ENCODE measurements at regions not wholly inside any gene's neighbourhood (a gene's known extent, or its start where the extent isn't known, plus 50 kb on each side); places are given as distances from the start of the nearest gene placed in this dataset.
A peak's percentile ranks its signal among the peaks of the same experiment; 100 is the strongest.
"Not testable (repeated sequence)": the region's sequence is repeated elsewhere in the genome, so short reads cannot be mapped to it uniquely, and the experiment has no call there.

DNA sequence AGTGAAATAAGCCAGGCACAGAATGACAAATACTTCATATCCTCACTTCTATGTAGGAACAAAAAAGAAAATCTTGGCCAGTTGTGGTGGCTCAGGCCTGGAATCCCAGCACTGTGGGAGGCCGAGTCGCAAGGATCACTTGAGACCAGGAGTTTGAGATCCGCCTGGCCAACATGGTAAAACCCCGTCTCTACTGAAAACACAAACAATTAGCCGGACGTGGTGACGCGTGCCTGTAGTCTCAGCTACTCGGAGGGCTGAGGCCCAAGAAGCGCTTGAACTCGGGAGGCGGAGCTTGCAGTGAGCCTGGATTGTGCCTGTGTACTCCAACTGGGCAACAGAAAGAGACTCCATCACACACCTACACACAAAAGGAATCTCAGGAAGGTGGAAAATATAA, 112.3 kb upstream of the HMX1 start:
- not testable (repeated sequence) for DNase-seq (ENCODE audit: low spot score)

DNA sequence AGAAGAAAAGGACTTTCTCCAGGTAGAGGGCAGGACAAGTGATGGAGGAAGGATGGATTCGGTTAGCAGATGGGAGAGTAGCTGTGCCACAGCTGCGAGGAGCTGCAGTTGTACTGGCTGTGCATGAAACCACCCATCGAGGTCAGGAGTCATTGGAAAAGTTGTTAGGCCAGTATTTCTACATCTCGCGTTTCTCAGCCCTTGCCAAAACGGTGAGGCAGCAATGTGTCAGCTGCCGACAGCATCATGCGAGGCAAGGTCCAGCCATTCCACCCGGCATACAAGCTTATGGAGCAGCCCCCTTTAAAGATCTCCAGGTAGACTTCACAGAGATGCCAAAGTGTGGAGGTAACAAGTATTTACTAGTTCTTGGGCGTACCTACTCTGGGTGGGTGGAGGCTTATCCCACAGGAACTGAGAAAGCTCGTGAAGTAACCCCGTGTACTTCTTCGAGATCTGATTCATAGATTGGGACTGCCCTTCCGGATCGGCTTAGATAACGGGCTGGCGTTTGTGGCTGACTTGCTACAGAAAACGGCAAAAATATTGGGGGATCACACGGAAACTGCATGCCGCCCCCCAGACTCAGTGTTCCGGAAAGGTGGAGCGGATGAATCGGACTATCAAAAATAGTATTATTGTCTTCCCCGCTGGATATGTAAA, 105.0 kb upstream of the HMX1 start:
- DNase-seq (ENCODE audit: low spot score) = not testable (repeated sequence)

DNA sequence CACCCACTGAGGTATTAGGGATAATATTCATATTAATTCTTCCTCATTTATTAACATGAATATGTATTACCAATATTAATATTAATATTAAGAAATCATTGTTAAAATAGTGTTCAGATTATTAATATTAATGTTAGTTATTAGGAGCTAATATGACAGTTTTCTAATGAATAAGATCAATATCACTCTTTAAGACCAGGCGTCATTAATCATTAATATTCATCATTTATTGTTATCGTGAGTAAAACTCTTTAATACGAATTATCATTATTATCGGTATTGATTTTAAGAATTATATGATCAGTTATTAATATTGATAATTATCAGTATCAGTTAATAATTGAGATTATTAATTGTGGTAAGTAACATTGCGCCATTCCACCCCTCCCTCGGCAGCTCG, 101.0 kb upstream of the HMX1 start:
- not testable (repeated sequence) for DNase-seq (ENCODE audit: low spot score)

DNA sequence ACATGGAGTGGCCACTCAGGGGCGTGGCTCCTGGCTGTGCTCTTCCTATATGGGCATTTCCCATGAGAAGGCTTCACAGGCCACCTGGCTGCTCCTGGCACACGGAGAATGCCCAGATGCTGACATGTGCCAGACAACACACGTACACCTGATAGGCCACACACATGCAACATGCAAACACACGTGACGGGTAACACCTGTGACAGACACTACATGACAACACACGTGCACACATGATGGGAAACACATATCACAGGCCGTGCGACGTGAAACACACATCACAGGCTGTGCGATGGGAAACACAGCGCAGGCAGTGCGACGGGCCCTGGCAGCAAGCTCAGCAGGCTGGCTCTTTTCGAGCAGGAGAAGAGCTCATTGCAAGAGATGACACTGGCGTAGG, 94.3 kb upstream of the HMX1 start:
- DNase-seq (ENCODE audit: low spot score) = not testable (repeated sequence)

DNA sequence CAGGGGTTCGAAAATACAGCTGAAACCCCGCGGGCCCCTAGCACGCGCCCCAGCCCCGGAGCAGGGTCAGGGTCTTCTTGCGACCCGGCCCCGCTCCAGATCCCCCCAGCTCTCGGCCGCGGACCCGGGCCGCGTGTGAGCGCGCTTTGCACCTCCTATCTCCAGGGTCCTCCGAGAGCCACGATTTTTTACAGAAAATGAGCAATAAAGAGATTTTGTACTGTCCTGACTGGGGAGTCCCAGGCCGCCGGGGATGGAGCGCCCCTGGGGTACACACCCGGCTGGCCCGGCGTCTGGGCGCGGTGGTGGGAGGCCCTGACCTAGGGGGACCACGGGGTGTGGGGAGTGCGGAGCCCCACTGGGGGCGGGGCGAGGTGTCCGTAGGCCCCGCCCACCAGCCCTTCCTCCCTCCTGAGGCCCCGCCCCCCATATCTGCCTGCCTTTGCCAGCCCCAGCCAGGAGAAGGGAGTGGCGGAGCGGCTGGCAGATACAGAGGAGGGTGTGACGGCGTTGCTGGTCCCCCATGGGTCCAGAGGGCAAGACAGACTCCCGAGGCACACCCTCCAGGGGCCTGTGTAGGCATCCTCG, 92.7 kb upstream of the HMX1 start:
- not testable (repeated sequence) for DNase-seq (ENCODE audit: low spot score)

DNA sequence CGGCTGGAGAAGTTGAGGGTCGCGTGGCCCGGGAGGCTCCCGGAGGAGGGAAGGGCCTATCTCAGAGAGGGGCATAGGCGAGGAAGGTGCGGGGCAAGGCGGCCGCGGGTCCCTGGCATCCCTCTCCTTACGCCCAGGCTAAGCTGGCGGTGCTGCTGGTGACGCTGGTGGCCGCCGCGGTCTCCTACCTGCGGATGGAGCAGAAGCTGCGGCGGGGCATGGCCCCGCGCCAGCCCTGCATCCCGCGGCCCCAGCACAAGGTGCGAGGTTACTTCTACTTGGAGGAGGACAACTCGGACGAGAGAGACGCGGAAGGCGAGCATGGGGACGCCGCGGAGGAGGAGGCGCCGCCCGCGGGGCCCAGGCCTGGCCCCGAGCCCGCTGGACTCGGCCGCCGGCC, 91.9 kb upstream of the HMX1 start:
- DNase-seq (ENCODE audit: low spot score) = not testable (repeated sequence)

DNA sequence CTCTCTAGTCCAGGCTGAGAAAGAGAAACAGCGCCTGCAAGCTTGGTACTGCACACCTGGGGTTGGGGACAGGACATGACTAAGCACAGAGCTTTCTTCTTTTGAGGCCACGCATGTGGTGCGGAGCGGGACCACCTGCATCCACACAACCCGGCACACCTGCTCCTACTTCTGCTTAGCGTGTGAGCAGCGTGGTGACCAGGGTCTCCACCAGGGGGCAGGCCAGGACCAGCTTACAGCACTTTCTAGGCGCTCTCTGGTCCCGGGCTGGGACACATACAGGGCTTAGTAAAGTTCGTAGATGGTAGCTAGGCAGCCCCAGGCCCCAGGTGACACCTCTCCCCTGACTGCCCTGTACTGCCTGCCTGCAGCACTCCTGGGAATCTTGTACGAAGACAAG, 89.7 kb upstream of the HMX1 start:
- TF ChIP-seq, protein P1, sequence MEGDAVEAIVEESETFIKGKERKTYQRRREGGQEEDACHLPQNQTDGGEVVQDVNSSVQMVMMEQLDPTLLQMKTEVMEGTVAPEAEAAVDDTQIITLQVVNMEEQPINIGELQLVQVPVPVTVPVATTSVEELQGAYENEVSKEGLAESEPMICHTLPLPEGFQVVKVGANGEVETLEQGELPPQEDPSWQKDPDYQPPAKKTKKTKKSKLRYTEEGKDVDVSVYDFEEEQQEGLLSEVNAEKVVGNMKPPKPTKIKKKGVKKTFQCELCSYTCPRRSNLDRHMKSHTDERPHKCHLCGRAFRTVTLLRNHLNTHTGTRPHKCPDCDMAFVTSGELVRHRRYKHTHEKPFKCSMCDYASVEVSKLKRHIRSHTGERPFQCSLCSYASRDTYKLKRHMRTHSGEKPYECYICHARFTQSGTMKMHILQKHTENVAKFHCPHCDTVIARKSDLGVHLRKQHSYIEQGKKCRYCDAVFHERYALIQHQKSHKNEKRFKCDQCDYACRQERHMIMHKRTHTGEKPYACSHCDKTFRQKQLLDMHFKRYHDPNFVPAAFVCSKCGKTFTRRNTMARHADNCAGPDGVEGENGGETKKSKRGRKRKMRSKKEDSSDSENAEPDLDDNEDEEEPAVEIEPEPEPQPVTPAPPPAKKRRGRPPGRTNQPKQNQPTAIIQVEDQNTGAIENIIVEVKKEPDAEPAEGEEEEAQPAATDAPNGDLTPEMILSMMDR (IDR thresholded peaks at IDR 0.05; ENCODE audit: extremely low read depth, missing control alignments) = peak; percentile 36
- peak; percentile 24 for DNase-seq (ENCODE audit: low spot score)

DNA sequence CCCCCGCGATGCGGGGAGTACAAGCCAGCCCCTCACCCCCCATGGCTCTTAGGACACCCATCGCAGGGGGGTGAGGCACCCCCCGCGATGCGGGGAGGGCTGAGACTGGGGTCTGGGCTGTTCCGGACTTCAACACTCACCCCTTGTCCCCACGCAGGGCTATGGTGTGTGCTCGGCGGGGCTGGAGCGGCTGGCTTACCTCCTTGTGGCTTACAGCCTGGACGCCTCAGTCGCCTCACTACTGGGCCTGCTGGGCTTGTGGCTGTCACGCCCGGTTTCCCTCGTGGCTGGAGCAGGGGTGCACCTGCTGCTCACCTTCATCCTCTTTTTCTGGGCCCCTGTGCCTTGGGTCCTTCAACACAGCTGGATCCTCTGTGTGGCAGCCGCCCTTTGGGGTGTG, 87.8 kb upstream of the HMX1 start:
- DNase-seq (ENCODE audit: low spot score) = not testable (repeated sequence)

DNA sequence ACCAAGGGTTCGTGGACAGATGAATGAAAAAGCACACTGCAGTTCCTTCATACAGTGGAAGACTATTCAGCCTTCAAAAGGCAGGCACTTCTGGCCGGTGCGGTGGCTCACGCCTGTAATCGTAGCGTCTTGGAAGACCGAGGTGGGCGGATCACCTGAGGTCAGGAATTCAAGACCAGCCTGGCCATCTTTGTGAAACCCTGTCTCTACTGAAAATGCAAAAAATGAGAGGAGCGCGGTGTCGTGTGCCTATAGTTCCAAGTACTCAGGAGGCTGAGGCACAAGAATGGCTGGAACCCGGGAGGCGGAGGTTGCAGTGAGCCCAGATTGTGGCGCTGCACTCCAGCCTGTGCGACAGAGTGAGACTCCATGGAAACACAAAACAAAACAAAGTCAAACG, 82.4 kb upstream of the HMX1 start:
- not testable (repeated sequence) for DNase-seq (ENCODE audit: low spot score)

DNA sequence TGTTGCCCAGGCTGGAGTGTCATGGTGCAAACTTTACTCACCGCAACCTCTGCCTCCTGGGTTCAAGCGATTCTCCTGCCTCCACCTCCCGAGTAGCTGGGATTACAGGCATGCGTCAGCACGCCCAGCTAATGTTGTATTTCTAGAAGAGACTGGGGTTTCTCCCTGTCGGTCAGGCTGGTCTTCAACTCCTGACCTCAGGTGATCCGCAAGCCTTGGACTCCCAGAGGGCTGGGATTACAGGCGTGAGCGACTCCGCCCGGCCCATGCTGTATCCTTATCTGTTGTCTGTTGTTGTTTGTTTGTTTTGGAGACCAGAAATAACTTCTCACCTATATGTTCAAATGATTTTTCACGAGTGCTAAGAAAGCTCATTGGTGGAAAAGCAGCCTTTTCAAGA, 81.2 kb upstream of the HMX1 start:
- not testable (repeated sequence) for DNase-seq (ENCODE audit: low spot score)

DNA sequence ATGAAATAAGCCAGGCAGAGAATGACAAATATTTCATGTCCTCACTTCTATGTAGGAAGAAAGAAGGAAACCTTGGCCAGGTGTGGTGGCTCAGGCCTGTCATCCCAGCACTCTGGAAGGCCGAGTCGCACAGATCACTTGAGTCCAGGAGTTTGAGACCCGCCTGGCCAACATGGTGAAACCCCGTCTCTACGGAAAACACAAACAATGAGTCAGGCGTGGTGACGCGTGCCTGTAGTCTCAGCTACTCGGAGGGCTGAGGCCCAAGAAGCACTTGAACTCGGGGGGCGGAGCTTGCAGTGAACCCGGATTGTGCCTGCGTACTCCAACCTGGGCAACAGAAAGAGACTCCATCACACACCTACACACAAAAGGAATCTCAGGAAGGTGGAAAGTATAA, 80.5 kb upstream of the HMX1 start:
- not testable (repeated sequence) for DNase-seq (ENCODE audit: low spot score)

DNA sequence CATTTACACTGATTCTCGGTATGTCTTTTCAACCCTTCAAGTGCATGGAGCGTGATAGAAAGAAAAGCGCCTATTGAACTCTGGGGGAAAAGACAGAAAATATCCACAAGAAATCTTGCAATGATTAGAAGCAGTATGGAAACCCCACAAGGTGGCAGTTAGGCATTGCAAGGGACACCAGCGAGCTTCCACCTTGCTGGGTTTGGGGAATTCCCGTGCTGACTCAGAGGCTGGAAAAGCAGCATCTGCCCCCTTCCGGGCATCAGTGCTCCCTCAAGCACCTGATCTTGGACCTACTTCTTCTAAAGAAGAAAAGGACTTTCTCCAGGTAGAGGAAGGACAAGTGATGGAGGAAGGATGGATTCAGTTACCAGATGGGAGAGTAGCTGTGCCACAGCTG, 73.9 kb upstream of the HMX1 start:
- DNase-seq (ENCODE audit: low spot score) = not testable (repeated sequence)

DNA sequence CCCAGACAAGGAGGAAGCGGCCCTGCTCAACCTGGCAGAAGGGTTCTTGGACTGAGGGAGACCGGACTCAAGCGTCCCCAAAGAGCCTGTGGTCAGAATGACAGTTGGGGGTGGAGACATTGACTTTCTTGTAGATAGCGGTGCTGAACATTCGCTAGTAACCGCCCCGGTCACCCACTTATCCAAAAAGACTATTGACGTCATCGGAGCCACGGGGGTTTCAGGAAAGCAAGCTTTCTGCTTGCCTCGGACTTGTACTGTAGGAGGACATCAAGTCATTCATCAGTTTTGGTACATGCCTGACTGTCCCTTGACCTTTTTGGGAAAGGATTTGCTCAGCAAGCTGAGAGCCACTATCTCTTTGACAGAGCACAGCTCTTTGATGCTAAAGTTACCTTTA, 71.7 kb upstream of the HMX1 start:
- not testable (repeated sequence) for DNase-seq (ENCODE audit: low spot score)

DNA sequence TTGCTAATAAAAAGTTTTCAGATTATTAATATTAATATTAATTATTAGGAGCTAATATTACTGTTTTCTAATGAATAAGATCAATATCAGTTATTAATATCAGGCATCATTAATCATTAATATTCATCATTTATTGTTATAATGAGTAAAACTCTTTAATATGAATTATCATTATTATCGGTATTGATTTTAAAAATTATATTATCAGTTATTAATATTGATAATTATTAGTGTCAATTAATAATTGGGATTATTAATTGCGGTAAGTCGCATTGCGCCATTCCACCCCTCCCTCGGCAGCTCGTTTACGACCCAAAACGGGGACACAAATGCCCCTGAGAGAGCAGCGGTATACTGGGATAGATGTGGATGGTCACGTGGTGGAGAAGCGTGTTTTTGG, 70.4 kb upstream of the HMX1 start:
- not testable (repeated sequence) for DNase-seq (ENCODE audit: low spot score)

DNA sequence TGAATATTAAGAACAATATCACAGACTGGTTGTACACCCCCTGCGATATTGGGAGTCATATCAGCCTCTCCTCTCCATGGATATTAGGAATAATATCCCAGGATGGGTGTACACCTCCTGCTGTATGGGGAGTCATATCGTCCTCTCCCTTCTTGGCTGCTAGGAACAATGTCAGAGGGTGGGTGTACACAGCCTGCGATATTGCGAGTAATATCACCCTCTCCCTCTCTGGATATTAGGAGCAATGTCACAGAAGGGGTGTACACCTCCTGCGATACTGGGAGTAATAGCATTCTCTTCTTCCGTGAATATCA, 69.8 kb upstream of the HMX1 start:
- not testable (repeated sequence) for DNase-seq (ENCODE audit: low spot score)

DNA sequence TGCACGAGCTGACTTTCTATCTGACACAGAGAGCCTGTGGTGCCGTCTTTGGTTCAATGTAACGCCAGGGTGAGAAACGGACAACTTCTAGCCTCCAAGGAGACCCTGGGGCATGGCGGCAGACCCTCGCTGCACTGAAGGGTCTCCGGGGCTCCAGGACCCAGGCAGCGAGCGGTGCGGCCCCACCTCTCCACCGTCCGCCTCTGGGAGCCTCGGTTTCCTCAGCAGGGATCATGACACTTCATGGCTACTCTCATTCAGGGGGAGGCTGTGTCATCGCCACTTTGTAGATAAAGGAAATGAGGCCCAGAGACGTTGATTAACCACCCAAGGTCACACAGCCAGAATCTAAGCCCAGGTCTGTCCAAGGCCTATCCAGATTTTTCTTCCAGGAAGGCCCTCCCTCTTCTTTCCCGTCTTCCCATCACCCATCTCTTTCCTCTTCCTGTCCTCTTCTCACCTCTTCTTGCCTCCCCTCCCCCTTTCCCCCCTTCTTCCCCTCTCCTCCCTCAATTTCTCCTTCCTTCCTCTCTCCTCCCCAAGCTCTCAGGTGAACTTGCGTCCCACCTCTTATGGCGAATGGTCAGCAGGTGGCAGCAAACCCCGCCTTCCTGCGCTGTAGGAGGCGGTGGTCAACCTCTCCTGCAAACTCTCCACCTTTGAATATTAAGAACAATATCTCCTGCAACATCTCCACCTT, 69.3 kb upstream of the HMX1 start:
- TF ChIP-seq, protein P1 (IDR thresholded peaks at IDR 0.05; ENCODE audit: extremely low read depth, missing control alignments) = no peak
- no peak for DNase-seq (ENCODE audit: low spot score)
